ENCODE measurements at regions not wholly inside any gene's neighbourhood (a gene's known extent, or its start where the extent isn't known, plus 50 kb on each side); places are given as distances from the start of the nearest gene placed in this dataset.
A peak's percentile ranks its signal among the peaks of the same experiment; 100 is the strongest.
"Not testable (repeated sequence)": the region's sequence is repeated elsewhere in the genome, so short reads cannot be mapped to it uniquely, and the experiment has no call there.

- DNase-seq, result no peak
Measured at GRCh38 chr5:68066277-68066955, 149.1 kb upstream of the PIK3R1 start.

DNA sequence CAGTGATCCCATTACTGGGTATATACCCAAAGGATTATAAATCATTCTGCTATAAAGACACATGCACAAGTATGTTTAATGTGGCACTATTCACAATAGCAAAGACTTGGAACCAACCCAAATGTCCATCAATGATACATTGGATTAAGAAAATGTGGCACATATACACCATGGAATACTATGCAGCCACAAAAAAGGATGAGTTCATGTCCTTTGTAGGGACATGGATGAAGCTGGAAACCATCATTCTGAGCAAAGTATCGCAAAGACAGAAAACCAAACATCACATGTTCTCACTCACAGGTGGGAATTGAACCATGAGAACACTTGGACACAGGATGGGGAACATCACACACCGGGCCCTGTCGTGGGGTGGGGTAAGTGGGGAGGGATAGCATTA is 150.2 kb upstream of the PIK3R1 start:
- not testable (repeated sequence) for DNase-seq

DNA sequence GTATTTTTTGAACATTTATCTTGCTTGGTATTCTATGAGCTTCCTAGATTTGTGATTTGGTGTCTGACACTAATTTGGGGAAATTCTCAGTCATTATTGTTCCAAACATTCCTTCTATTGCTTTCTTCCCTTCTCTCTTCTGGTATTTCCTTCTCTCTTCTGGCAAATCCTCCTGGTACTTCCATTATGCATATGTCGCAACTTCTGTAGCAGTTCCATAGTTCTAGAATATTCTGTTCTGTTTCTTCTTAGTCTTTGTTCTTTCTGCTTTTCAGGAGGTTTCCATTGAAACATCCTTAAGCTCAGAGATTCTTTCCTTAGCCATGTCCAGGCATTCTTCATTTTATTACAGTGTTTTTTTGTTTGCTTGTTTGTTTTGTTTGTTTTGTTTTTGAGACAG is 155.2 kb upstream of the PIK3R1 start:
- DNase-seq, result no peak

GRCh38 chr5:68057191-68057590 is 158.4 kb upstream of the PIK3R1 start:
- DNase-seq, result no peak

DNA sequence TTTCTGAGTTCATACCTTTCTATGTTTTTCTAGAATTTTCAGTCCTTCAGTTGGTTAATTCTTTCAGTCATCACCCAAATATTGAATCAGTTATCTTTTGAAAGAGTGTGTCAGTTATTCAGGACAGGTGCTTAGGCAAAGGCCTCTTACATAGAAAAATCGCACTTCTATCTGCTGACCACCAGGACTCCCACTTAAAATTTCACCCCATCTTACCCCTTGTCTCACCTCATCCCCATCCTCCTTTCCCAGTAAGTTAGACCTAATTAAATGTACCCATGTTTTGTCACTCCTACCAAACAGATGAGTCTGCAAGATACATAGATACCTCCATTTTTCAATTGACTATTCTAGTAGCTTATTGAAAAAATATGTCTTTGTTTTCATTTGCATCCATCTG is 159.9 kb upstream of the PIK3R1 start:
- no peak for DNase-seq

GRCh38 chr5:68054638-68055037 is 160.9 kb upstream of the PIK3R1 start:
- no peak for DNase-seq

DNA sequence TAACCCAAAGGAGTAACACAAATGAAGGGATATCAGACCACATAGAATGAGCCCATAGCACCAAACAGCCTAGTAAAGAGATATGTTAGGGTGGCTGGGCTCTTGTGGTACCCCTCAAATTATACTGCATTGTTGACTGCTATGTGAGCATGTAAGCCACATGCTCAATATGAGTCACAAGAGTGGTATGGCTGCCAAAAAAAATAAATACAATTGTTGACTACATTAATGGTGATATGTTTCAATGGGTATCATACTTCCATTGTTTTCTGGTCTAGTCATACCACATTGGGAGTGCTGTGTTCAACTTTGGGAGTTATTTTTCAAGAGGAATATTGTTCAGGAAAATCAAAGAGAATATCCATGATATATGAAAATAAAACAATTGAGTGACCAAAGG is 162.4 kb upstream of the PIK3R1 start:
- DNase-seq, result no peak

GRCh38 chr5:68049053-68049713 is 166.4 kb upstream of the PIK3R1 start:
- peak; percentile 23 for DNase-seq

DNA sequence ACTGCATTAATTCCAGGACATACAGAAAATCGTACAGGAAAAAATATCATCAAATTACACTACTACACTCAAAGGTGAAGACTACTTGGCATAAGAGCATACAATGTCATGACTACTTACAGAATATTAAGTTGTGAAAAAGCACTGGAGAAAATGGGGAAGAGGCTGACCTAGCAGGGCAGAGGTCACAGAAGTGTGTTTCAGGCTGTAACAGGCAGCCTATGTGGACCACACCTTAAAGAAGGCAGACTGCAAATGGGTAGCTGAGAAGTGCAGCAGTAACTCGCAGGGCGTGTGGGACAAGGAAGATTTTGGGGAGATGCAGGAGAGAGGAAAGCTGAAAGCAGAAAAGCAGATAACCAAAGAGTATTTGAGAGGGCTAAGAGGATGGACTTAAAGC is 167.0 kb upstream of the PIK3R1 start:
- DNase-seq, result no peak

DNA sequence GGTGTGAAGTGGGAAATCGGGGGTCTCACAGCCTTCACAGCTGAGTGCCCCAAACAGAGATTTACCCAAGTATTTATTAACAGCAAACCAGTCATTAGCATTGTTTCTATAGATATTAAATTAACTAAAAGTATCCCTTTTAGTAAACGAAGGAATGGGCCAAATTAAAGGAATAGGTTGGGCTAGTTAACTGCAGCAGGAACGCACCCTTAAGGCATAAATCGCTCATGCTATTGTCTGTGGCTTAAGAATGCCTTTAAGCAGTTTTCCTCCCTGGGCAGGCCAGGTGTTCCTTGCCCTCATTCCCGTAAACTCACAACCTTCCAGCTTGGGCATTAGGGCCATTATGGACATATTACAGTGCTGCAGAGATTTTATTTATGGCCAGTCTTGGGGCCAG is 167.5 kb upstream of the PIK3R1 start:
- not testable (repeated sequence) for DNase-seq

- no peak for DNase-seq
Measured at GRCh38 chr5:68047035-68047434, 168.5 kb upstream of the PIK3R1 start.

- no peak for DNase-seq
Measured at GRCh38 chr5:68046445-68046844, 169.1 kb upstream of the PIK3R1 start.

GRCh38 chr5:68041293-68041692 is 174.3 kb upstream of the PIK3R1 start:
- no peak for DNase-seq

- DNase-seq, result no peak
Measured at GRCh38 chr5:68037546-68037945, 178.0 kb upstream of the PIK3R1 start.

DNA sequence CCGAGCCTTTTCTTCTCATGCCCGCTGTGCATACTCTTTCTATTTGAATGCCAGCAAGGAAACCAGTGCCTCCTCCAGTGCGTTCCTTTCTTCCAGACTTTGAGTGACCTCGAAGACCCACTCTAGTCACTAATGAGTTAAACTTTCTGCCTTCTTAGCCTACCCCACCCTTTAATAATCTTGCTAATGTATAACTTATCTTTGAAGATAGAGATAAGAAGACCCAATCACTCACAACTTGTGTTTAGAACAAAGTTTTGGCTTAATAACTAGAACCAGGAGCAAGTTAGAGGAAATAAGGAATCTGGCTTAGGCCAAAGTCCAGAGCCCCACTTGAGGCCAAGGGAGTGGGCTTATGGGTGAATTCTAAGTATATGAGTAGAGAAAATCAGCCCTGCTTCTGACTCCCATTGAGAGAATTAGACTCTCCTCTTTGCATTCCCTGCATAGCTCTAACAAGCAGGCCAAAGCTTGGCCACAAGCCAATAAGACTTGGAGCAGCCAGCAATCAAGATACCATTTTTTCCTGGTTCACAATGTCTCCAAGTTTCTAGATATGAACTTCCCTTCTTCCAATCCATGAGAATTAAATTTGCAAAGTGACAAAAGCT is 181.5 kb upstream of the PIK3R1 start:
- DNase-seq, result no peak

- no peak for DNase-seq
Measured at GRCh38 chr5:68033029-68033428, 182.5 kb upstream of the PIK3R1 start.

DNA sequence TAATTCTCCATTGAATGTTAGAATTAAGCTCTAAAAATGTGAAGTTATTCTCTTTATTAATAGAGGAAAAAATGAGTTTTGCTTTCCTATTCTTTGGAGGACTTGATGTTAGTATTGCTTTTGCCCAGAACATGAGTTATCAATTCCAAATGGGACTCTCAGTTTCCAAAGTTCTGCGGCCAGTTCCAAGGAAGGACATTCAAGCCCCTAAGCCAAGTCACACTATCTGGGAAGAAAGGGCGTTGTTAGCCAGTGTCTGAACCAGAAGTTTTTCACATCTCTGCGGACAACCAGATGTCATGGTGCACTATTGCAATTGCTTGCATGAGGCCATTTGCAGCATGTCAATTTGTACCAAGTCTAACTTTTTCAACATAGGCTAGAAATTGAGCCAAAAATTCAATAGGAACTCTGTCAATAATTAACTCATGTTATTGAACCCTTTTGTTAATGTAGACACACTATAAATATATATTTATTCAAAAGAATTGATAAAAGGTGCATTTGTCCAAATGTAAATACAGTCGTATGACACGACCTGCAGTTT is 183.3 kb upstream of the PIK3R1 start:
- DNase-seq, result no peak

DNA sequence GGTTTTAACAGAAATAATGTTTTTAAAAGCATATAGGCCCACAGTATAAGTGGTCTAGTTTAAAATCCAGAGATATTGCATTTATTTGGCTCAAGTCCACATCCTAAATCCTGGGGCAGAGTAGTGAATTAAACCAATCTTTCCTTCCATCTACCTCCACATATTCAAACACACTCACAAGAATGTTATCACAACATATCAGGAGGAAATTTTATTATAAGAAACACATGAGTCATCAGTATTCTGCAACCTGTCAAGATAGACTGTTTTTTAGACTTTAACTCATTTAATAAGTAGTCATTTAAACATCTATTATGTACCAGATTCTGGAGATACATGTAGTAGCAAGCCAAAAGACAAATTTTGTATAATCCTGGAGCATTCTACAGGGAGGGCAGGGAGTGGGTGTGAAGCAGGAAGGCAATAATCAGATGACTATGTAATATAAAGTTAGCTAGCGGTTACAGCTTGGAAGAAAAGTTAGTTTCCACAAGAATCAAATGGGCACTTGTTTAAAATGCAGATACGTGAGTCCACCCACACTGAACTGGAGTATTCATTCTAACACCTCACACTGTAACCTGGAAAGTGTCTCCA is 187.3 kb upstream of the PIK3R1 start:
- DNase-seq, result no peak

GRCh38 chr5:68027519-68027918 is 188.0 kb upstream of the PIK3R1 start:
- no peak for DNase-seq

GRCh38 chr5:68026092-68026885 is 189.3 kb upstream of the PIK3R1 start:
- DNase-seq, result no peak

GRCh38 chr5:68024426-68024825 is 191.1 kb upstream of the PIK3R1 start:
- DNase-seq, result no peak

DNA sequence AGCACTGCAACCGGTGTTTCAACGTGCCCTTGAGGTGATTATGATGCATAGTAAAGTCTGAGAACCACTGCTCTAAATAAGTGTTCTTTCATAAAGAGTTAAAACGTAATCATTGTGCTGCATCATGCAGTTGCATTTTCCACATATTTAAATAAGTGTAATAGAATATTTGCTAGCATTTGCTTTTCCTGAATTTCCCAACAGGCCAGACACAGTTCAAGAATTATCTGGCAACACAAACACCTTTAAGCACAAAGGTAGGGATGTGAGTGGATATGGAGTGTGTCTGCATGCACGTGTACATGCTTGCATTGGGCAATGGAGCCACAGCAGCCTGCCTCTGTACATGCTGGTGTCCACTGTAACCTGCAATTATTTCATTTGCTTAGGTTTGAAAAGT is 193.6 kb upstream of the PIK3R1 start:
- no peak for DNase-seq

DNA sequence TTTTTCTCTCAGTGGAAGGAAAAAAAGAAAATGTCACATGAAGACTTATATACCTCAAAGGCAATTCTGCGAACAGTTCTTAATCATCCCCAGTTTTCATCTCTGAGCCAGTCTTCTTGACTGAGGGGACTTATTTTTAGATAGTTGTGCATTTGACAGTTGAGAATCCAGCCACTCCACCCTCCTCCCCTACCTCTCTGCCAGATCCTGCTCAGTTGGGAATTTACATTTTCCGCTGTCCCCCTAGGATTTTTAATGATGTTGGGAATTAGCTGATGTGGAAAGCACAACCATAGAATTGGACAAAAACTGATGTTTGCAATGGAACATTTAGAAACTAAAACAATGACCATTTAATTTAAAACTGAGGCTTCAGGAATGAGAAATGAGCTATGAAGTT is 194.3 kb upstream of the PIK3R1 start:
- DNase-seq, result no peak

Measured in NCI-H1694 treated with DMSO at 0.1 percent for 48 hours (cell line).